Brain microvascular endothelial cell (primary cell): ENCODE measurements at regions not wholly inside any gene's neighbourhood (a gene's known extent, or its start where the extent isn't known, plus 50 kb on each side); places are given as distances from the start of the nearest gene placed in this dataset.

Source experiments
- DNase-seq: peaks from one replicate; pipeline ENCODE4 v3.0.0-alpha.2; 2020
- H3K27ac ChIP-seq: fragments of 250-450 bp; sonication (Bioruptor Pico); 2 replicates; pipeline ENCODE4 v1.5.1; 2020; ENCODE audit warnings: mild to moderate bottlenecking, moderate library complexity
- H3K27me3 ChIP-seq: fragments of 250-450 bp; sonication (Bioruptor Pico); replicated peaks from 2 replicates; pipeline ENCODE4 v1.5.1; 2020; ENCODE audit warnings: mild to moderate bottlenecking
- H3K36me3 ChIP-seq: fragments of 250-450 bp; sonication (Bioruptor Pico); replicated peaks from 2 replicates; pipeline ENCODE4 v1.5.1; 2020; ENCODE audit warnings: mild to moderate bottlenecking
- H3K4me3 ChIP-seq: 2 replicates; pipeline ENCODE4 v1.5.1; 2011; ENCODE audit warnings: low read depth, mild to moderate bottlenecking, control low read depth, low read length, moderate library complexity
- CTCF ChIP-seq: IDR thresholded peaks from 2 replicates; pipeline ENCODE4 v1.5.1; 2011; ENCODE audit warnings: low read depth, mild to moderate bottlenecking, moderate library complexity, low read length, control low read depth, inconsistent platforms; ENCODE audit errors: missing control alignments
- in situ Hi-C: cut with HindIII; loops from 2 replicates; pipeline ENCODE4 v1.10.0; 2017; ENCODE audit warnings: low sequenced_read_pairs, low pct_ligation_motif_present

GRCh38 chr5:51060953-51061352 is 322.3 kb upstream of the ISL1 start:
- no peak overlapping the region for H3K4me3 ChIP-seq
- DNase-seq = no peak
- TF ChIP-seq CTCF = no peak
- in situ Hi-C loops = no loop called here
- H3K27ac ChIP-seq = no peak overlapping the region
- no peaks in the 10 kb centered on the region for H3K36me3 ChIP-seq
- H3K27me3 ChIP-seq = no peaks in the 10 kb centered on the region

GRCh38 chr5:51072937-51073336 is 310.3 kb upstream of the ISL1 start:
- in situ Hi-C loops = no loop called here
- H3K4me3 ChIP-seq = no peak overlapping the region
- no peaks in the 10 kb centered on the region for H3K27me3 ChIP-seq
- TF ChIP-seq CTCF = no peak
- no peak overlapping the region for H3K27ac ChIP-seq
- DNase-seq = no peak
- no peaks in the 10 kb centered on the region for H3K36me3 ChIP-seq

- TF ChIP-seq CTCF = no peak
- Histone ChIP-seq H3K36me3 (no peaks in the 10 kb centered on the region), H3K27me3 (no peaks in the 10 kb centered on the region), H3K27ac (no peak overlapping the region), H3K4me3 (no peak overlapping the region)
- in situ Hi-C loops = no loop called here
- no peak for DNase-seq
Observed at GRCh38 chr5:51082741-51083140, 300.5 kb upstream of the ISL1 start.

- in situ Hi-C loops = no loop called here
- DNase-seq = no peak
- Histone ChIP-seq H3K27me3 (no peaks in the 10 kb centered on the region), H3K4me3 (no peak overlapping the region), H3K27ac (no peak overlapping the region), H3K36me3 (no peaks in the 10 kb centered on the region)
- TF ChIP-seq CTCF = no peak
Observed at GRCh38 chr5:51091816-51092215, 291.4 kb upstream of the ISL1 start.

- no peak for DNase-seq
Observed at GRCh38 chr5:51095486-51095885, 287.8 kb upstream of the ISL1 start.

More at GRCh38 chr5:51095486-51095885, 287.8 kb upstream of the ISL1 start:
- Histone ChIP-seq H3K27me3 (no peaks in the 10 kb centered on the region), H3K27ac (no peak overlapping the region), H3K36me3 (no peaks in the 10 kb centered on the region), H3K4me3 (no peak overlapping the region)
- in situ Hi-C loops = no loop called here
- no peak for TF ChIP-seq CTCF
